GM18873 (cell line): ENCODE measurements at regions not wholly inside any gene's neighbourhood (a gene's known extent, or its start where the extent isn't known, plus 50 kb on each side); places are given as distances from the start of the nearest gene placed in this dataset.
A peak's percentile ranks its signal among the peaks of the same experiment; 100 is the strongest.

ENCODE experiments used
- ATAC-seq: cut with Tn5 transposase; IDR thresholded peaks from one replicate; pipeline ENCODE4 v1.9.1; 2021; ENCODE audit warnings: mild to moderate bottlenecking, moderate library complexity, moderate number of reproducible peaks; ENCODE audit not compliant: unreplicated experiment, low FRiP score

- ATAC-seq = no peak
These were observed 215.5 kb upstream of the RGMB start for GRCh38 chr5:98557916-98558315.

- ATAC-seq = no peak
These were observed 209.4 kb upstream of the RGMB start for GRCh38 chr5:98563885-98564653.

GRCh38 chr5:98564836-98565235, 208.6 kb upstream of the RGMB start:
- ATAC-seq = no peak

- no peak for ATAC-seq
These were observed 205.1 kb upstream of the RGMB start for GRCh38 chr5:98568336-98568735.

- ATAC-seq = no peak
These were observed 204.2 kb upstream of the RGMB start for GRCh38 chr5:98569288-98569687.

- ATAC-seq = no peak
These were observed 203.5 kb upstream of the RGMB start for GRCh38 chr5:98570010-98570409.

- no peak for ATAC-seq
These were observed 202.7 kb upstream of the RGMB start for GRCh38 chr5:98570661-98571191.

GRCh38 chr5:98573834-98574320, 199.6 kb upstream of the RGMB start:
- ATAC-seq = no peak

- no peak for ATAC-seq
These were observed 197.2 kb upstream of the RGMB start for GRCh38 chr5:98576275-98576674.

GRCh38 chr5:98578438-98578837, 195.0 kb upstream of the RGMB start:
- no peak for ATAC-seq

GRCh38 chr5:98581112-98581997, 192.1 kb upstream of the RGMB start:
- ATAC-seq = no peak

GRCh38 chr5:98583586-98583985, 189.9 kb upstream of the RGMB start:
- ATAC-seq = no peak

- ATAC-seq = no peak
These were observed 187.7 kb upstream of the RGMB start for GRCh38 chr5:98585661-98586310.

- no peak for ATAC-seq
These were observed 186.9 kb upstream of the RGMB start for GRCh38 chr5:98586581-98586980.

GRCh38 chr5:98587166-98587565, 186.3 kb upstream of the RGMB start:
- no peak for ATAC-seq

- ATAC-seq = no peak
These were observed 185.2 kb upstream of the RGMB start for GRCh38 chr5:98588215-98588614.

GRCh38 chr5:98593418-98593817, 180.0 kb upstream of the RGMB start:
- no peak for ATAC-seq

GRCh38 chr5:98594098-98594497, 179.4 kb upstream of the RGMB start:
- no peak for ATAC-seq

GRCh38 chr5:98599016-98599415, 174.4 kb upstream of the RGMB start:
- ATAC-seq = no peak

GRCh38 chr5:98602534-98603112, 170.8 kb upstream of the RGMB start:
- peak; percentile 68 for ATAC-seq
